Tibial nerve (tissue), 3 donors: ENCODE measurements at regions not wholly inside any gene's neighbourhood (a gene's known extent, or its start where the extent isn't known, plus 50 kb on each side); places are given as distances from the start of the nearest gene placed in this dataset.

Experiments used
- POLR2A ChIP-seq, 2 donors: fragments of 450-650 bp; IDR thresholded peaks; one replicate each; pipeline ENCODE4 v1.6.1; 2017; ENCODE audit warnings: antibody characterized with exemption in 2 of 2, mild to moderate bottlenecking in 2 of 2, moderate library complexity in 2 of 2
- TF ChIP-seq, protein P1 (sequence below), 5 experiments: fragments of 200-600 bp in 3 of 5; fragments of 450-650 bp in 2 of 5; sonication (generic) in 3 of 5; IDR thresholded peaks; one replicate each; pipeline ENCODE4 v1.5.1; 2016 to 2019; ENCODE audit warnings: antibody characterized with exemption in 5 of 5, mild to moderate bottlenecking in 3 of 5, moderate library complexity in 2 of 5

DNA sequence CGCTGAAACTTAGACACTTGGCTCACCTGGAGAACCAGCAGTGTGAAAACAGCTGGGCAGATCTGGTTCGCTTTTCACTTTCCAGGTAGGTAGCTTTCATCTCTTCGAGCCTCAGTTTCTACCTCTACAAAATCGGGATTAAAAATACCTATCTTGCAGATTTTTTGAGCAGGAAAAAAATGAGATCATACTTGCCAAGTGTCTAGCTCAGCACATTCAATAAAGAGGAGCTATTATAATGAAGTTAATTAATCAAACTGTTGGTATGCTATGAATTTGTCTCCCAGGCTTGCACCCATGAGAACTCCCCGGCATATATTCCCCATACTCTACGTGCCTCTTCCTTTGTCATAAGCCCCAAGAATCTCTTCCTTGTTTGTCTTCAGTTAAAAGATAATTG lies 158.6 kb upstream of the LDB2 start:
- TF ChIP-seq, protein P1, sequence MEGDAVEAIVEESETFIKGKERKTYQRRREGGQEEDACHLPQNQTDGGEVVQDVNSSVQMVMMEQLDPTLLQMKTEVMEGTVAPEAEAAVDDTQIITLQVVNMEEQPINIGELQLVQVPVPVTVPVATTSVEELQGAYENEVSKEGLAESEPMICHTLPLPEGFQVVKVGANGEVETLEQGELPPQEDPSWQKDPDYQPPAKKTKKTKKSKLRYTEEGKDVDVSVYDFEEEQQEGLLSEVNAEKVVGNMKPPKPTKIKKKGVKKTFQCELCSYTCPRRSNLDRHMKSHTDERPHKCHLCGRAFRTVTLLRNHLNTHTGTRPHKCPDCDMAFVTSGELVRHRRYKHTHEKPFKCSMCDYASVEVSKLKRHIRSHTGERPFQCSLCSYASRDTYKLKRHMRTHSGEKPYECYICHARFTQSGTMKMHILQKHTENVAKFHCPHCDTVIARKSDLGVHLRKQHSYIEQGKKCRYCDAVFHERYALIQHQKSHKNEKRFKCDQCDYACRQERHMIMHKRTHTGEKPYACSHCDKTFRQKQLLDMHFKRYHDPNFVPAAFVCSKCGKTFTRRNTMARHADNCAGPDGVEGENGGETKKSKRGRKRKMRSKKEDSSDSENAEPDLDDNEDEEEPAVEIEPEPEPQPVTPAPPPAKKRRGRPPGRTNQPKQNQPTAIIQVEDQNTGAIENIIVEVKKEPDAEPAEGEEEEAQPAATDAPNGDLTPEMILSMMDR (IDR thresholded peaks at IDR 0.05): no peak
- no peak for TF ChIP-seq POLR2A (IDR thresholded peaks at IDR 0.05)
